Activated naive CD4-positive, alpha-beta T cell treated with anti-CD3 and anti-CD28 coated beads, Interleukin-2, amount 10 ng/mL, durations not matched to agents 7 days and 5 days (primary cell): ENCODE measurements at regions not wholly inside any gene's neighbourhood (a gene's known extent, or its start where the extent isn't known, plus 50 kb on each side); places are given as distances from the start of the nearest gene placed in this dataset.
"Not testable (repeated sequence)": the region's sequence is repeated elsewhere in the genome, so short reads cannot be mapped to it uniquely, and the experiment has no call there.

ENCODE experiments used
- CTCF ChIA-PET: fragments of 350-600 bp; sonication (Branson Sonifier 250); formaldehyde crosslinking; loops from one replicate; lab custom pipeline; 2021; ENCODE audit warnings: antibody characterized with exemption; lab: Charles Lee
- DNase-seq: peaks from one replicate; pipeline ENCODE4 v3.0.0-alpha.2; 2020
- H3K27ac Mint-ChIP-seq: one replicate; pipeline ENCODE4 v1.8.0; 2021; ENCODE audit warnings: mild to moderate bottlenecking, moderate library complexity, mixed read lengths
- H3K27me3 Mint-ChIP-seq: one replicate; pipeline ENCODE4 v1.8.0; 2021; ENCODE audit warnings: mild to moderate bottlenecking, mixed read lengths
- H3K36me3 Mint-ChIP-seq: one replicate; pipeline ENCODE4 v1.8.0; 2021; ENCODE audit warnings: mixed read lengths
- H3K4me1 Mint-ChIP-seq: one replicate; pipeline ENCODE4 v1.8.0; 2021; ENCODE audit warnings: mixed read lengths
- H3K4me3 Mint-ChIP-seq: one replicate; pipeline ENCODE4 v1.8.0; 2021; ENCODE audit warnings: mild to moderate bottlenecking, moderate library complexity, mixed read lengths
- H3K9me3 Mint-ChIP-seq: one replicate; pipeline ENCODE4 v1.8.0; 2021; ENCODE audit warnings: mixed read lengths

GRCh38 chr4:59535541-59535940 is 1664.6 kb upstream of the ADGRL3 start:
- CTCF ChIA-PET: no interaction called here
- Mint-ChIP-seq H3K27me3 (no peaks in the 10 kb centered on the region), H3K4me3 (no peak overlapping the region), H3K9me3 (peaks cover 5% of the 10 kb centered on the region), H3K27ac (no peak overlapping the region), H3K36me3 (no peaks in the 10 kb centered on the region), H3K4me1 (no peaks in the 10 kb centered on the region)
- DNase-seq: no peak

GRCh38 chr4:59536428-59536827 is 1663.7 kb upstream of the ADGRL3 start:
- Mint-ChIP-seq H3K27ac (no peak overlapping the region), H3K36me3 (no peaks in the 10 kb centered on the region), H3K27me3 (no peaks in the 10 kb centered on the region), H3K4me1 (no peaks in the 10 kb centered on the region), H3K4me3 (no peak overlapping the region), H3K9me3 (peaks cover 5% of the 10 kb centered on the region)
- CTCF ChIA-PET: interaction anchor here (0.6 kb wide), 1 partner anchor 10 kb away, joined by 3 read pairs; no protein-coding TSS in a partner anchor
- DNase-seq: no peak

- H3K9me3 Mint-ChIP-seq: peaks cover 3% of the 10 kb centered on the region
- H3K36me3 Mint-ChIP-seq: no peaks in the 10 kb centered on the region
- no peak overlapping the region for H3K27ac Mint-ChIP-seq
- H3K27me3 Mint-ChIP-seq: no peaks in the 10 kb centered on the region
- H3K4me1 Mint-ChIP-seq: no peaks in the 10 kb centered on the region
- CTCF ChIA-PET: no interaction called here
- H3K4me3 Mint-ChIP-seq: no peak overlapping the region
- no peak for DNase-seq
These were observed 1662.8 kb upstream of the ADGRL3 start for GRCh38 chr4:59537246-59537886.

- DNase-seq: no peak
- H3K36me3 Mint-ChIP-seq: no peaks in the 10 kb centered on the region
- no peak overlapping the region for H3K27ac Mint-ChIP-seq
- H3K4me3 Mint-ChIP-seq: no peak overlapping the region
- CTCF ChIA-PET: no interaction called here
- H3K27me3 Mint-ChIP-seq: no peaks in the 10 kb centered on the region
- peaks cover 4% of the 10 kb centered on the region for H3K9me3 Mint-ChIP-seq
- no peaks in the 10 kb centered on the region for H3K4me1 Mint-ChIP-seq
These were observed 1660.7 kb upstream of the ADGRL3 start for GRCh38 chr4:59539401-59539800.

- peaks cover 4% of the 10 kb centered on the region for H3K9me3 Mint-ChIP-seq
- no peaks in the 10 kb centered on the region for H3K27me3 Mint-ChIP-seq
- no peaks in the 10 kb centered on the region for H3K36me3 Mint-ChIP-seq
- H3K27ac Mint-ChIP-seq: no peak overlapping the region
- DNase-seq: no peak
- CTCF ChIA-PET: no interaction called here
- no peak overlapping the region for H3K4me3 Mint-ChIP-seq
- H3K4me1 Mint-ChIP-seq: no peaks in the 10 kb centered on the region
These were observed 1659.8 kb upstream of the ADGRL3 start for GRCh38 chr4:59540311-59540710.

GRCh38 chr4:59553063-59553720 is 1646.9 kb upstream of the ADGRL3 start:
- CTCF ChIA-PET: no interaction called here
- no peak overlapping the region for H3K27ac Mint-ChIP-seq
- H3K4me3 Mint-ChIP-seq: no peak overlapping the region
- no peak for DNase-seq
- no peaks in the 10 kb centered on the region for H3K27me3 Mint-ChIP-seq
- no peaks in the 10 kb centered on the region for H3K4me1 Mint-ChIP-seq
- H3K36me3 Mint-ChIP-seq: no peaks in the 10 kb centered on the region
- peaks cover 3% of the 10 kb centered on the region for H3K9me3 Mint-ChIP-seq

GRCh38 chr4:59553721-59554091 is 1646.4 kb upstream of the ADGRL3 start:
- CTCF ChIA-PET: no interaction called here
- Mint-ChIP-seq H3K4me3 (no peak overlapping the region), H3K9me3 (peaks cover 3% of the 10 kb centered on the region), H3K27ac (no peak overlapping the region), H3K4me1 (no peaks in the 10 kb centered on the region), H3K27me3 (no peaks in the 10 kb centered on the region), H3K36me3 (no peaks in the 10 kb centered on the region)
- DNase-seq: no peak

- H3K36me3 Mint-ChIP-seq, CTCF ChIA-PET, H3K27me3 Mint-ChIP-seq, H3K27ac Mint-ChIP-seq, H3K4me3 Mint-ChIP-seq, H3K4me1 Mint-ChIP-seq, DNase-seq, H3K9me3 Mint-ChIP-seq: not testable (repeated sequence)
These were observed 1643.9 kb upstream of the ADGRL3 start for GRCh38 chr4:59556191-59556590.

- H3K9me3 Mint-ChIP-seq, CTCF ChIA-PET, H3K4me3 Mint-ChIP-seq, H3K27ac Mint-ChIP-seq, DNase-seq, H3K4me1 Mint-ChIP-seq, H3K36me3 Mint-ChIP-seq, H3K27me3 Mint-ChIP-seq: not testable (repeated sequence)
These were observed 1639.9 kb upstream of the ADGRL3 start for GRCh38 chr4:59560141-59560648.

- H3K36me3 Mint-ChIP-seq: no peaks in the 10 kb centered on the region
- H3K4me3 Mint-ChIP-seq: no peak overlapping the region
- no peak for DNase-seq
- no peaks in the 10 kb centered on the region for H3K4me1 Mint-ChIP-seq
- CTCF ChIA-PET: no interaction called here
- H3K27me3 Mint-ChIP-seq: no peaks in the 10 kb centered on the region
- H3K9me3 Mint-ChIP-seq: peaks cover 3% of the 10 kb centered on the region
- no peak overlapping the region for H3K27ac Mint-ChIP-seq
These were observed 1634.3 kb upstream of the ADGRL3 start for GRCh38 chr4:59565836-59566235.

GRCh38 chr4:59570860-59571476 is 1629.2 kb upstream of the ADGRL3 start:
- Mint-ChIP-seq H3K27ac (no peak overlapping the region), H3K27me3 (no peaks in the 10 kb centered on the region), H3K36me3 (no peaks in the 10 kb centered on the region), H3K4me3 (no peak overlapping the region), H3K4me1 (no peaks in the 10 kb centered on the region), H3K9me3 (peaks cover 3% of the 10 kb centered on the region)
- no peak for DNase-seq
- CTCF ChIA-PET: no interaction called here

GRCh38 chr4:59571805-59572430 is 1628.2 kb upstream of the ADGRL3 start:
- peaks cover under 1% of the 10 kb centered on the region for H3K9me3 Mint-ChIP-seq
- CTCF ChIA-PET: no interaction called here
- H3K36me3 Mint-ChIP-seq: no peaks in the 10 kb centered on the region
- no peak overlapping the region for H3K27ac Mint-ChIP-seq
- no peak for DNase-seq
- no peaks in the 10 kb centered on the region for H3K4me1 Mint-ChIP-seq
- H3K4me3 Mint-ChIP-seq: no peak overlapping the region
- no peaks in the 10 kb centered on the region for H3K27me3 Mint-ChIP-seq

GRCh38 chr4:59583845-59584568 is 1616.1 kb upstream of the ADGRL3 start:
- no peak overlapping the region for H3K4me3 Mint-ChIP-seq
- H3K27me3 Mint-ChIP-seq: no peaks in the 10 kb centered on the region
- peaks cover 15% of the 10 kb centered on the region for H3K9me3 Mint-ChIP-seq
- no peak overlapping the region for H3K27ac Mint-ChIP-seq
- no peaks in the 10 kb centered on the region for H3K36me3 Mint-ChIP-seq
- no peaks in the 10 kb centered on the region for H3K4me1 Mint-ChIP-seq
- CTCF ChIA-PET: no interaction called here
- DNase-seq: no peak
